IMR-90 (cell line): ENCODE measurements at regions not wholly inside any gene's neighbourhood (a gene's known extent, or its start where the extent isn't known, plus 50 kb on each side); places are given as distances from the start of the nearest gene placed in this dataset.

Experiments used
- ATAC-seq: fragments of 200-7000 bp; cut with Tn5 transposase; 2 replicates; pipeline ENCODE4 v1.9.1; 2020; ENCODE audit warnings: low read depth, mild to moderate bottlenecking, moderate library complexity
- BruUV-seq: library from RNA; stranded (reverse); fragments of 400-500 nt; replicated peaks from 2 replicates; lab custom pipeline; 2021; lab: Mats Ljungman, UMichigan
- CTCF ChIA-PET: fragments of 300-600 bp; formaldehyde crosslinking; extraction: SDS; loops from one replicate; lab custom pipeline; 2021; ENCODE audit warnings: antibody characterized with exemption; lab: Yijun Ruan, JAX
- POLR2A ChIA-PET: fragments of 300-600 bp; sonication (Branson Sonifier 250); formaldehyde crosslinking; loops from one replicate; lab custom pipeline; 2022; ENCODE audit warnings: antibody characterized with exemption; ENCODE audit not compliant: unreplicated experiment; lab: Charles Lee
- DNase-seq: peaks from one replicate; pipeline ENCODE4 v3.0.0; 2013
- H2AFZ ChIP-seq: replicated peaks from 2 replicates; pipeline ENCODE3; 2013; ENCODE audit warnings: low read length, mild to moderate bottlenecking; ENCODE audit not compliant: poor library complexity
- H2AK5ac ChIP-seq: 2 replicates; pipeline ENCODE4 v1.6.1; 2013; ENCODE audit warnings: low read depth, low read length, inconsistent platforms
- H2AK9ac ChIP-seq: replicated peaks from 2 replicates; pipeline ENCODE3; 2013; ENCODE audit warnings: mild to moderate bottlenecking, low read depth, low read length, moderate library complexity; ENCODE audit not compliant: poor library complexity
- H2BK120ac ChIP-seq: 2 replicates; pipeline ENCODE4 v1.6.1; 2013; ENCODE audit warnings: low read depth, low read length, inconsistent platforms
- H2BK15ac ChIP-seq: 3 replicates; pipeline ENCODE4 v1.6.1; 2013; ENCODE audit warnings: low read depth, low read length, inconsistent platforms
- H2BK20ac ChIP-seq: 2 replicates; pipeline ENCODE4 v1.6.1; 2013; ENCODE audit warnings: low read depth, mild to moderate bottlenecking, inconsistent platforms, low read length, moderate library complexity
- H2BK5ac ChIP-seq: 2 replicates; pipeline ENCODE4 v1.6.1; 2013; ENCODE audit warnings: mild to moderate bottlenecking, low read depth, low read length, inconsistent platforms; ENCODE audit not compliant: poor library complexity, severe bottlenecking
- H3K14ac ChIP-seq: replicated peaks from 2 replicates; pipeline ENCODE4 v1.6.1; 2013; ENCODE audit warnings: low read depth, low read length, inconsistent platforms
- H3K18ac ChIP-seq: 2 replicates; pipeline ENCODE4 v1.6.1; 2013; ENCODE audit warnings: low read depth, low read length, control low read depth
- H3K23ac ChIP-seq: 2 replicates; pipeline ENCODE4 v1.6.1; 2013; ENCODE audit warnings: low read depth, low read length, inconsistent platforms
- H3K27ac ChIP-seq: 2 replicates; pipeline ENCODE4 v1.5.1; 2013; ENCODE audit warnings: mild to moderate bottlenecking, control low read depth, low read length; ENCODE audit not compliant: insufficient read depth
- H3K27me3 ChIP-seq: 2 replicates; pipeline ENCODE4 v1.6.1; 2013; ENCODE audit warnings: low read length; ENCODE audit not compliant: control insufficient read depth, insufficient read depth
- H3K36me3 ChIP-seq: 2 replicates; pipeline ENCODE4 v1.6.1; 2013; ENCODE audit warnings: low read length, mixed read lengths; ENCODE audit not compliant: control insufficient read depth, insufficient read depth
- H3K4ac ChIP-seq: 2 replicates; pipeline ENCODE4 v1.6.1; 2013; ENCODE audit warnings: low read depth, low read length, inconsistent platforms
- H3K4me1 ChIP-seq: 2 replicates; pipeline ENCODE4 v1.6.1; 2013; ENCODE audit warnings: low read length, mixed read lengths; ENCODE audit not compliant: control insufficient read depth, insufficient read depth
- H3K4me2 ChIP-seq: 2 replicates; pipeline ENCODE4 v1.6.1; 2013; ENCODE audit warnings: low read depth, mild to moderate bottlenecking, control low read depth, low read length, moderate library complexity
- H3K4me3 ChIP-seq: 2 replicates; pipeline ENCODE4 v1.5.1; 2013; ENCODE audit warnings: low read depth, mild to moderate bottlenecking, control low read depth, low read length, moderate library complexity; ENCODE audit not compliant: insufficient read depth
- H3K56ac ChIP-seq: 2 replicates; pipeline ENCODE4 v1.6.1; 2013; ENCODE audit warnings: low read length, inconsistent platforms; ENCODE audit not compliant: insufficient read depth; ENCODE audit errors: extremely low read depth
- H3K79me1 ChIP-seq, 2 experiments: 2 replicates each; pipeline ENCODE4 v1.6.1; 2013; ENCODE audit warnings: low read length in 2 of 2, inconsistent platforms in 1 of 2, low read depth in 1 of 2
- H3K9ac ChIP-seq: 2 replicates; pipeline ENCODE4 v1.6.1; 2013; ENCODE audit warnings: low read depth, low read length, control low read depth
- H3K9me1 ChIP-seq: 2 replicates; pipeline ENCODE4 v1.6.1; 2013; ENCODE audit warnings: low read length, inconsistent platforms; ENCODE audit not compliant: insufficient read depth
- H3K9me3 ChIP-seq: 2 replicates; pipeline ENCODE4 v1.6.1; 2013; ENCODE audit warnings: low read length; ENCODE audit not compliant: control insufficient read depth, insufficient read depth
- H4K20me1 ChIP-seq: 2 replicates; pipeline ENCODE4 v1.6.1; 2013; ENCODE audit warnings: low read length, inconsistent platforms; ENCODE audit not compliant: insufficient read depth
- H4K5ac ChIP-seq: 2 replicates; pipeline ENCODE4 v1.6.1; 2013; ENCODE audit warnings: mild to moderate bottlenecking, low read depth, low read length, control low read depth
- H4K8ac ChIP-seq, 2 experiments: 2 replicates each; pipeline ENCODE4 v1.6.1; 2013; ENCODE audit warnings: low read depth in 2 of 2, low read length in 2 of 2, control low read depth in 1 of 2, inconsistent platforms in 1 of 2
- H4K91ac ChIP-seq: 2 replicates; pipeline ENCODE4 v1.6.1; 2013; ENCODE audit warnings: low read depth, low read length, inconsistent platforms; ENCODE audit not compliant: insufficient read depth
- CEBPB ChIP-seq: IDR thresholded peaks from 2 replicates; pipeline ENCODE4 v1.6.1; 2012; ENCODE audit warnings: low read depth, low read length, improper control_type of control experiment
- CTCF ChIP-seq: conservative IDR thresholded peaks from 2 replicates; pipeline ENCODE4 v1.5.1; 2012; ENCODE audit warnings: mild to moderate bottlenecking, low read depth, low read length, improper control_type of control experiment
- MAZ ChIP-seq: IDR thresholded peaks from 2 replicates; pipeline ENCODE4 v1.6.1; 2012; ENCODE audit warnings: low read depth, mild to moderate bottlenecking, low read length, improper control_type of control experiment, moderate library complexity, borderline replicate concordance
- MXI1 ChIP-seq: IDR thresholded peaks from 2 replicates; pipeline ENCODE4 v1.6.1; 2012; ENCODE audit warnings: low read depth, mild to moderate bottlenecking, low read length, moderate library complexity, borderline replicate concordance
- NFE2L2 ChIP-seq: fragments of 150-350 bp; IDR thresholded peaks from 2 replicates; pipeline ENCODE4 v1.6.1; 2016; ENCODE audit warnings: low read depth, mild to moderate bottlenecking, low read length
- POLR2A ChIP-seq: IDR thresholded peaks from 2 replicates; pipeline ENCODE4 v1.6.1; 2012; ENCODE audit warnings: mild to moderate bottlenecking, low read depth, low read length
- RCOR1 ChIP-seq: IDR thresholded peaks from 2 replicates; pipeline ENCODE4 v1.6.1; 2012; ENCODE audit warnings: mild to moderate bottlenecking, low read length, improper control_type of control experiment; ENCODE audit not compliant: insufficient replicate concordance
- RFX5 ChIP-seq: IDR thresholded peaks from 2 replicates; pipeline ENCODE4 v1.8.0; 2012; ENCODE audit warnings: low read depth, mild to moderate bottlenecking, low read length, moderate library complexity
- SMC3 ChIP-seq: fragments of 150-350 bp; IDR thresholded peaks from 2 replicates; pipeline ENCODE4 v1.6.1; 2016; ENCODE audit warnings: low read depth, mild to moderate bottlenecking, antibody characterized with exemption, low read length, moderate library complexity
- USF2 ChIP-seq: fragments of 150-350 bp; IDR thresholded peaks from 2 replicates; pipeline ENCODE4 v1.6.1; 2017; ENCODE audit warnings: mild to moderate bottlenecking, antibody characterized with exemption, low read length, low read depth
- WGBS, 2 experiments: methylation state at CpG; one replicate each; pipeline versions ENCODE4 v1.1.5 to v1.1.7; 2013; ENCODE audit warnings: missing lambda C conversion rate in 2 of 2; ENCODE audit not compliant: insufficient read length in 1 of 2; ENCODE audit errors: extremely low coverage in 2 of 2; 5-methylcytosine and 5-hydroxymethylcytosine counted together
- dilution Hi-C: fragments of 300-500 bp; cut with HindIII; formaldehyde crosslinking; loops from one replicate; pipeline ENCODE4 v1.14.3; 2018; ENCODE audit warnings: low sequenced_read_pairs; ENCODE audit not compliant: unreplicated experiment
- in situ Hi-C: fragments of 300-500 bp; cut with MboI; formaldehyde crosslinking; loops from 3 replicates; pipeline ENCODE4 v1.14.3; 2019; ENCODE audit warnings: low sequenced_read_pairs, inconsistent platforms, mixed read lengths
- intact Hi-C: fragments of 100-400 bp; cut with micrococcal nuclease; formaldehyde crosslinking; loops from 2 replicates; pipeline ENCODE4 v1.10.0; 2022
- TF ChIP-seq, protein P1 (sequence below): fragments of 150-350 bp; IDR thresholded peaks from 2 replicates; pipeline ENCODE4 v1.6.1; 2016; ENCODE audit warnings: low read depth, mild to moderate bottlenecking, low read length, moderate library complexity, borderline replicate concordance

- Histone ChIP-seq H2BK5ac (no peak overlapping the region), H3K36me3 (no peaks in the 10 kb centered on the region), H4K91ac (no peak overlapping the region), H3K14ac (no peak overlapping the region), H3K4me3 (no peak overlapping the region), H3K79me1 (no peaks in the 10 kb centered on the region), H2AK9ac (no peak overlapping the region), H2BK15ac (no peak overlapping the region), H3K9ac (no peak overlapping the region), H2AFZ (no peak overlapping the region), H3K27me3 (peaks cover 10% of the 10 kb centered on the region), H3K56ac (no peak overlapping the region), H3K18ac (no peak overlapping the region), H3K27ac (no peak overlapping the region), H3K4ac (no peak overlapping the region), H2BK120ac (no peak overlapping the region), H3K9me3 (no peaks in the 10 kb centered on the region), H4K5ac (no peak overlapping the region), H4K20me1 (no peaks in the 10 kb centered on the region), H4K8ac (no peak overlapping the region), H3K4me2 (no peak overlapping the region), H2AK5ac (no peak overlapping the region), H3K23ac (no peak overlapping the region), H2BK20ac (no peak overlapping the region), H3K9me1 (no peaks in the 10 kb centered on the region), H3K4me1 (no peaks in the 10 kb centered on the region)
- in situ Hi-C loops (no loop called here), dilution Hi-C loops (no loop called here), intact Hi-C loops (no loop called here)
- no peak for TF ChIP-seq MAZ
- no peak for TF ChIP-seq CEBPB
- TF ChIP-seq, protein P1, sequence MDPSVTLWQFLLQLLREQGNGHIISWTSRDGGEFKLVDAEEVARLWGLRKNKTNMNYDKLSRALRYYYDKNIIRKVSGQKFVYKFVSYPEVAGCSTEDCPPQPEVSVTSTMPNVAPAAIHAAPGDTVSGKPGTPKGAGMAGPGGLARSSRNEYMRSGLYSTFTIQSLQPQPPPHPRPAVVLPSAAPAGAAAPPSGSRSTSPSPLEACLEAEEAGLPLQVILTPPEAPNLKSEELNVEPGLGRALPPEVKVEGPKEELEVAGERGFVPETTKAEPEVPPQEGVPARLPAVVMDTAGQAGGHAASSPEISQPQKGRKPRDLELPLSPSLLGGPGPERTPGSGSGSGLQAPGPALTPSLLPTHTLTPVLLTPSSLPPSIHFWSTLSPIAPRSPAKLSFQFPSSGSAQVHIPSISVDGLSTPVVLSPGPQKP, result no peak
- TF ChIP-seq SMC3, result no peak
- no peak for TF ChIP-seq NFE2L2
- TF ChIP-seq RCOR1, result no peak
- TF ChIP-seq RFX5, result no peak
- TF ChIP-seq CTCF, result no peak
- TF ChIP-seq MXI1, result no peak
- no peak for TF ChIP-seq USF2
- TF ChIP-seq POLR2A, result no peak
- 0% methylated on average over 1 of the region's 8 CpGs; no CpG with 5 or more reads in 1 of the 2 experiments for WGBS, 2 experiments
- ChIA-PET POLR2A (no interaction called here), CTCF (no interaction called here)
- no peak for DNase-seq
- no TSS peak for BruUV-seq
- no peak for ATAC-seq
Observed at GRCh38 chr12:124073356-124074035, 100.5 kb downstream of the ZNF664 start.
